Activated T-cell treated with anti-CD3 and anti-CD28 coated beads, Interleukin-2, amount 50 U/mL, for 4 hours (primary cell): ENCODE measurements at regions not wholly inside any gene's neighbourhood (a gene's known extent, or its start where the extent isn't known, plus 50 kb on each side); places are given as distances from the start of the nearest gene placed in this dataset.
A peak's percentile ranks its signal among the peaks of the same experiment; 100 is the strongest.

ENCODE experiments used
- ATAC-seq, 2 donors: fragments of 200-7000 bp; cut with Tn5 transposase; one replicate each; pipeline ENCODE4 v1.10.0; 2021
- DNase-seq: peaks from one replicate; pipeline ENCODE4 v3.0.0-alpha.2; 2020
- H3K27me3 Mint-ChIP-seq: one replicate; pipeline ENCODE4 v1.8.0; 2021; ENCODE audit warnings: low read depth, mixed read lengths
- H3K36me3 Mint-ChIP-seq: one replicate; pipeline ENCODE4 v1.8.0; 2022; ENCODE audit warnings: mixed read lengths; ENCODE audit not compliant: insufficient read depth
- H3K4me1 Mint-ChIP-seq: one replicate; pipeline ENCODE4 v1.8.0; 2021; ENCODE audit warnings: low read depth, mixed read lengths
- H3K4me3 Mint-ChIP-seq: one replicate; pipeline ENCODE4 v1.8.0; 2021; ENCODE audit warnings: mild to moderate bottlenecking, moderate library complexity, mixed read lengths
- H3K9me3 Mint-ChIP-seq: one replicate; pipeline ENCODE4 v1.8.0; 2021; ENCODE audit warnings: mixed read lengths

DNA sequence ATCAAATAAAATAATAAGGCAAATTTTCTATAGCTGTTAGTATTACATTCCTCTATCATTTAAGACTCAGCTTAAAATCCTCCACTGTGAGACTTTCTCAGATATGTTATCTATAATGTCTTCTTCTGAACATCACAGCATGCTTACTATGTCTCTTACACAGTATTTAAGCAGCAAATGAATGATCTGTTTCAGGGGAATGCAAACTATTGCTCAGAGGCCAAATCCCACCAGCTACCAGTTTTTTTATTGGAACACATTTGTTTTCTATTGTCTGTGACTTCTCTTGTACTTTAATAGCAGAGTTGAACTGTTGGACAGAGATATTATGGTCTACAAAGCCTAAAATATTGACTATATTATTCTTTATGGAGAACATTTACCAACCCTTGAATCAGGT is 59.6 kb downstream of the C3orf38 start:
- H3K9me3 Mint-ChIP-seq = no peaks in the 10 kb centered on the region

DNA sequence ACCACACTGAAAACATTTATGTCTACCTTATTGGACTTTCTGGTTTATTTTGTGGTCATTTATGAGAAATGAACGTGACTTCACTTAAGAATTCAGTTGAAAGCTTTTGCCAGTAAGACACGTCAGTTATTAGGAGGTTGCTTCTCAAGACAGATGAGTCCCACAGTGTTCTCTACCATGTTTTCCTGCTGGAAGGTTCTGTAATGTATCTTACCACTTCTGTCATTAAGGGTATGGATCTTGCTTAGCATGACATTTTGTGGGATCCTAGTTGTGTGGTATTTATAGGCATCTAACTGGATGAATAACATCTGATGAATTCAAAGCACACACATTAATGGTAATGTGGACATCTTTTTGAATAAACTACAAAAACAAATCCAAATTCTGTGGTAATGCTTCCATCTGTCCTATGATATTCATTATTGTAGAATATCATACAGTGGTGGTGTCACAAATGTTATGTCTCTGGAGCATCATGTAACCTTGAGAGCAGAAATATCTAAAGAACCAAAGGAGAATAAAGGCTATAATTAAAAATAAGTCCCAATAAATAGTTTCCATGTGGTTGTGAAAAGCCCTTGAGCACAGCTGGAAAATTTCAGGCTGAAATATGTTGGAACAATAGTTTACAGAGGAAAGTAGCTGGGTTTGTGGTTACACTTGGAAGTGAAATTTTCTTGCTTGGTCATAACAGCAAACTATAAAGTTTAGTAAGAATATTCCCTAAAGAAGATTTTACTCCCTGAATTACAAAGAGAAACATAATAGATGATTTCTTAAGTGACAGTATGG is 61.5 kb downstream of the C3orf38 start:
- no peak for ATAC-seq
- Mint-ChIP-seq H3K36me3 (no peaks in the 10 kb centered on the region), H3K4me1 (no peaks in the 10 kb centered on the region), H3K9me3 (no peaks in the 10 kb centered on the region), H3K27me3 (peaks cover 2% of the 10 kb centered on the region), H3K4me3 (no peak overlapping the region)
- DNase-seq = no peak

More for the DNA sequence above, 59.6 kb downstream of the C3orf38 start:
- Mint-ChIP-seq H3K4me3 (no peak overlapping the region), H3K4me1 (no peaks in the 10 kb centered on the region), H3K36me3 (no peaks in the 10 kb centered on the region), H3K27me3 (peaks cover 2% of the 10 kb centered on the region)
- no peak for DNase-seq
- ATAC-seq = no peak

DNA sequence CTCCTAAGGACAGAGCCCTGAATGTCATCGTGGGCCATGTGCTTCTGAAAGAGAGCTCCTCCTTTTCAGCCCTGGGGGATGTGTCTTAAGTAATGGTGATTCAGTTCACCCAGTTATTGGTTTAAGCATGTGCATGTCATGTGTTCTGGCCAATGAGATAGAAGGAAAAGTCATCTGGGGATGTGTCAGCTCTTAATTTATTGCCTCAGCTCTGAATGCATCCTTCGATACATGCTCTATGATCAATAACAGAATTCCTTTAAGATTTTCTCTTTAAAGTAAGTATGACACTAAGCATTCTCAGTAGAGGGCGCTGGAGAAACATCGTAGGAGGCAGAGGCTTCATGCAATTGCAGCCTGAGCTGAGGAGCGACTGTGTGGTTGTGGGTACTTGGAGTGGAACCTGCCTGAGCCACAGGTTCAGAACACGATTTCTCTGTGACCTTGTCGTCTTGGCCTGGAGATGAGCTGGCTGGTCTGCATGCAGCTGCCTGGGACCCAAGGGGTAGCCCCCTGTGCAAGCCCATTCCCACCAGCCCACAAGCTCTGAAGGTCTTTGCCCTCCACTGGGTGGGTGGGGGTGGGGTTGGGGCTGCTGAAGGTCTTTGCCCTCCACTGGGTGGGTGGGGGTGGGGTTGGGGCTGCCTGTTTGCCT is 69.5 kb downstream of the C3orf38 start:
- Mint-ChIP-seq H3K36me3 (no peaks in the 10 kb centered on the region), H3K4me3 (no peak overlapping the region), H3K27me3 (no peaks in the 10 kb centered on the region), H3K4me1 (peaks cover 1% of the 10 kb centered on the region), H3K9me3 (no peaks in the 10 kb centered on the region)
- peak; percentile 28 to 46 for ATAC-seq
- DNase-seq = no peak

DNA sequence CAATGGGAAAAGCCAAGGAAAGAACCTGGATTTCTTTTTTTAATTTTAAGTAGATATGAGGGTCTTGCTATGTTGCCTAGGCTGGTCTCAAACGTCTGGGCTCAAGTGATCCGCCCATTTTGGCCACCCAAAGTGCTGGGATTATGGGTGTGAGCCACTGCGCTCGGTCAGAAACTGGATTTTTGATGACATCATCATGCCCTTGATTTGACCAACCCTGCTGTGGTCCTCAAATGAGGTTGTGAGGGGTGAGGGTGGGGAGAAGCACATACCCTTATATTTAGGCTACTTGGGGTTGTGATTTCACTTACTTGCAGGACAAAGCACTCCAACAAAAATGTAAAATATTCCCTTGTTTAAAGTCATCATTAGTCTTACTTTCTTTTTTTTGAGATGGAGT is 70.4 kb downstream of the C3orf38 start:
- ATAC-seq (no peak), DNase-seq (no peak)
- Mint-ChIP-seq H3K27me3 (no peaks in the 10 kb centered on the region), H3K9me3 (no peaks in the 10 kb centered on the region), H3K4me3 (no peak overlapping the region), H3K36me3 (no peaks in the 10 kb centered on the region), H3K4me1 (peaks cover 1% of the 10 kb centered on the region)

DNA sequence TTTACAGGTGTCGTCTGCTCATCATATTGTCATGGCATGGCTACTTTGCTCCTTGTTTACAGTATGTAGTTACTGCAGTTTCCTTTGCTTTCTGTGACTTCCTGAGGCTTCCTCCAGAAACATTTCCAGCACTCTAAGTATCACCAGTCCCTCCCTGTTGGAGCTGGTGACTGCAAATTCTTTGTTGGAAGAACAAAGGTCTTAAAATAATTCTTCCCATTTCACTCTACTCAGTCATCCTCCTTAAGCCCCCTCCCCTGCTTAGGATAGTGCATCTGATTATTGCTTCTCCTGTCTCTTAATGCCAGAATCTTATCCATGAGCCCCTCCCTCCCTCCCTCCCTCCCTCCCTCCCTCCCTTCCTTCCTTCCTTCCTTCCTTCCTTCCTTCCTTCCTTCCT is 72.0 kb downstream of the C3orf38 start:
- Mint-ChIP-seq H3K9me3 (no peaks in the 10 kb centered on the region), H3K4me3 (no peak overlapping the region), H3K27me3 (no peaks in the 10 kb centered on the region), H3K4me1 (peaks cover 1% of the 10 kb centered on the region), H3K36me3 (no peaks in the 10 kb centered on the region)
- DNase-seq (no peak), ATAC-seq (no peak)

DNA sequence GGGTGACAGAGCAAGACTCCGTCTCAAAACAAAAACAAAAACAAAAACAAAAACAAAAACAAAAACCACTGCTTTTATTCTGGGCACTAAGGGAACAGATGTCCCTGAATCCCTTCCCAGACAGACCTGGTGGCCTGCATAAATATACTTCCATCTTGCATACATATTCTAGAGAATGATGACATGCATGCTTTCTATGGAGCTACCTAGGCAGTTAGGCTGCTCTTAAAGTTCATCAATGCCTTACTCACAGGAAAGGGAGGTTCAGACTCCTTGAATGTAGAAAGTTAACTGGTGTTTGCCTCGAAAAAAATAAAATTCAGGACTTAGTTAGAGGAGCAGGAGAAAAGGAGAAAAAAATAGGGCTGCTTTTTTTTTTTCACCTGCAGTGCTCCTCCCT is 72.6 kb downstream of the C3orf38 start:
- DNase-seq (no peak), ATAC-seq (no peak)
- Mint-ChIP-seq H3K27me3 (no peaks in the 10 kb centered on the region), H3K9me3 (no peaks in the 10 kb centered on the region), H3K4me3 (no peak overlapping the region), H3K4me1 (peaks cover 1% of the 10 kb centered on the region), H3K36me3 (no peaks in the 10 kb centered on the region)

DNA sequence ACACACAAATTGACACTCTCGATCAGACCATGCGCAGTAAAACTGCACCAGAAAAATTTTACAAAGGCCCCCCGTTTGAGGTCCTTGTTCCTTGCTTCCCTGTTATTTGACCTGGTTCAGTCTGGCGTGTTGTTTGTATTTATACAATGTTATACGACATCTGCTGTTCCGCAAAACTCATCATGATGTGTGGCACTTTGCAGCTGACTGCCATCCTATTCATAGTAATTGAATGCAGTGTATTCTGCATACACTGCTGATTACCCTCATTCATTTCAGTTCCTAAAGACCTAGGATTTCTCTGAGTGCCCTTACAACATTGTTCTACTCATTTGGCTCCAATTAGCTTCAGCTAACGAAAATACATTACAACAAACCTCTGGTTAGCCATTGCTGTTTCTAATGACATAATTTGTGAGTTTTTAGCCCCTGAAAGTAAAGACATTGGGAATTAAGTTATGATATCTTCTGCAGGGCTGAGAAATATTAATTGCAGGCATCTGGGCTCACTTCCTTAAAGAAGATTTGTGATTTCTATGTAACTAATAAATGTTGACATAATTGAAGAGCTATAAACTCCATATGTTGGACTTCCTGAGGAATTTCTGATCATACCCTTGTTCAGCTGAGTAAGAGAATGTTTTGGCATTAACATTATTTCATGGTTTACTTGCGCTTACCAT is 75.7 kb downstream of the C3orf38 start:
- Mint-ChIP-seq H3K9me3 (no peaks in the 10 kb centered on the region), H3K36me3 (no peaks in the 10 kb centered on the region), H3K4me3 (no peak overlapping the region), H3K27me3 (no peaks in the 10 kb centered on the region), H3K4me1 (peaks cover 1% of the 10 kb centered on the region)
- DNase-seq (no peak), ATAC-seq (no peak)

DNA sequence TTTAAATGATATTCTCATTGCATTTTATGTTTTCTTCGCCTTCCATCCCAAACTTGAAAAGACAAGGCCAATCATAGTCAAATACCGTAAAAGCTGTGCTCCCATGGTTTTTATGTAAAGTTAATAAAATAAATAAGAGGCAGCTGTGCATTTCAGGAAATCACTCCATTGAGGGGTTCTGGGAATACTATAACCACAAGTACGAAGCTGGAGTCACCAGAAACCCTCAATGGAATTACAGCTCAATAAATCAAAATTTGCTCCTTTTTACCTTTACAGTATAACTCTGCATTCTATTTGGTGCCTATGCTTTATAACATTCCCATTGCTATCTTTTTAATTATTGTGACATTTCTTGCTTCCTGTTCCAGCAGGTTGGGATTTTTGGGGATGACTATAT is 77.2 kb downstream of the C3orf38 start:
- no peaks in the 10 kb centered on the region for H3K9me3 Mint-ChIP-seq
- H3K4me1 Mint-ChIP-seq = no peaks in the 10 kb centered on the region
- no peaks in the 10 kb centered on the region for H3K36me3 Mint-ChIP-seq
- no peaks in the 10 kb centered on the region for H3K27me3 Mint-ChIP-seq
- no peak overlapping the region for H3K4me3 Mint-ChIP-seq
- DNase-seq = no peak
- ATAC-seq = no peak

DNA sequence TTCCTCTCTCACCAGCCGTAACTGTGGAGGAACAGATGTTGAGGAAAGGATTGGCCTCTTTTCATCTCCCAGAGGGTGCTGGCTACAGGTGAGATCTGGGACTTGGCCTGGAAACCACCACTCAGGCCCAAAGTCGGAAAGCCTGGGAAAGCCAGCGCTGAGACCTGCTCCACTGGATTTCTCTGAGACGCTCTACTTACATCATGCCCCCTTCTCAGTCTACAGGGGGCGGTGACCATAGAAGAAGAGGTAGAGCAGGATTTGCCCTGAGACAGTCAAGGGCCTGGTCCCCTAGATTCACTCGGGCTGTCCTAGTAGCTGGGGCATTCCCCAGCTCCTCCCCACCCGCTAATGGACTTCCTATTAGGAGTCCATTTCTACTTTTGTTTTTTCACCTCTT is 80.9 kb downstream of the C3orf38 start:
- no peaks in the 10 kb centered on the region for H3K36me3 Mint-ChIP-seq
- ATAC-seq (no peak), DNase-seq (no peak)
- H3K27me3 Mint-ChIP-seq = no peaks in the 10 kb centered on the region
- no peaks in the 10 kb centered on the region for H3K4me1 Mint-ChIP-seq
- no peak overlapping the region for H3K4me3 Mint-ChIP-seq
- no peaks in the 10 kb centered on the region for H3K9me3 Mint-ChIP-seq

DNA sequence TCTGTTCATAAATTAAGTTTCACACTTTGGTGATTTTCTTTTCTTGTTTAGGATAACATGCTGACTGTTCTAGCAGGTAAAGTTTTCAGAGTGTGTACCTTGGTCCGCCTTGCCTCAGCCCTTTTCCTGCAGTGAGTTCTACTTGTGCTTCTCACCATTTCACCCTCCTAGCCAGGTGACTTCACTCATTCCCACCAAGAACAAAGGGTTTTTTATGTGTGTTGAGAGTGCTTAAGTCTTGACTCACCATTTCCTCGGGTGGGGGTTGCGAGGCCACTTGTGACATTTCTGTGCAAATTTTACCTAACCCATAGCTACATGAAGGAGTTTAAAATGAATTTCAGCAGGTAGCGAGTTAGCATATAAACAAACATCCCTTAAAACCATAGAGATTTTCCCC is 81.4 kb downstream of the C3orf38 start:
- H3K4me3 Mint-ChIP-seq = no peak overlapping the region
- ATAC-seq (no peak), DNase-seq (no peak)
- H3K36me3 Mint-ChIP-seq = no peaks in the 10 kb centered on the region
- no peaks in the 10 kb centered on the region for H3K27me3 Mint-ChIP-seq
- no peaks in the 10 kb centered on the region for H3K9me3 Mint-ChIP-seq
- no peaks in the 10 kb centered on the region for H3K4me1 Mint-ChIP-seq

DNA sequence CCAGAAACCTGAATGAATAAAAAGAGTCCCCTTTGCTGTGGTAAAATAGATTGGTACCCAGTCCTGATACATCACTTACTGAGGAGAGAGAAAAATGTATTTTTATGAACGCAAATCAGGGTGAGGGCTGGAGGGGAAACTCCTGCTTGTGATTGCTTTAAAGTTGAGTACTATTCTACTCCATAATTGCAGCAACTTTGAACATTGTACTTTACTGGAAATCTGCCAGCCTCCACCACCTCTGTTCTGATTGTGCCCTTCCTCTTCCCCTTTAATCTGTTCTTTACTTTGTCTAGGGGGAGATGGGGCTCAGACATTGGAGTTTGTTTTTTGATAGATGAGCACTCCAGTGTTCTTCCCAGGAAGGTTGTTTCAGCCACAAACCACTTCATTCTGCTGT is 81.9 kb downstream of the C3orf38 start:
- DNase-seq = no peak
- Mint-ChIP-seq H3K27me3 (no peaks in the 10 kb centered on the region), H3K9me3 (no peaks in the 10 kb centered on the region), H3K4me3 (no peak overlapping the region), H3K4me1 (no peaks in the 10 kb centered on the region), H3K36me3 (no peaks in the 10 kb centered on the region)
- ATAC-seq = no peak

DNA sequence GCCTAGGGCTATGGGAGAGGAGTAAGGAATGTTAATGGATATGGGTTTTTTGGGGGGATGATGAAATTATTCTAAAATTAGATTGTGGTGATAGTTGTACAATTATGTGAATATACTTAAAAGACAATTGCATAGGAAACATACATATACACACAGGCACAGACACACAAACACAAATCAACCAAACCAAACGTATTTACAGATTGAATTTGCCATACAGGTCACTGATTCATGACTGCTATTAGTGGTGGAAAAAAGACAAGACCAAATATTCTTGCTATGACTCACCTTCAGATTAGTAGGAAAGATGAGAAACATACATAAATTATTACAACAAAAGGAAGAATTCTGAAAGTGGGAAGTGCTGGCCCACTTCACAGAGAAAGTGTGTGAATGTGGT is 85.3 kb downstream of the C3orf38 start:
- no peak overlapping the region for H3K4me3 Mint-ChIP-seq
- no peaks in the 10 kb centered on the region for H3K4me1 Mint-ChIP-seq
- no peaks in the 10 kb centered on the region for H3K36me3 Mint-ChIP-seq
- no peaks in the 10 kb centered on the region for H3K9me3 Mint-ChIP-seq
- H3K27me3 Mint-ChIP-seq = no peaks in the 10 kb centered on the region
- ATAC-seq = no peak
- DNase-seq = no peak

DNA sequence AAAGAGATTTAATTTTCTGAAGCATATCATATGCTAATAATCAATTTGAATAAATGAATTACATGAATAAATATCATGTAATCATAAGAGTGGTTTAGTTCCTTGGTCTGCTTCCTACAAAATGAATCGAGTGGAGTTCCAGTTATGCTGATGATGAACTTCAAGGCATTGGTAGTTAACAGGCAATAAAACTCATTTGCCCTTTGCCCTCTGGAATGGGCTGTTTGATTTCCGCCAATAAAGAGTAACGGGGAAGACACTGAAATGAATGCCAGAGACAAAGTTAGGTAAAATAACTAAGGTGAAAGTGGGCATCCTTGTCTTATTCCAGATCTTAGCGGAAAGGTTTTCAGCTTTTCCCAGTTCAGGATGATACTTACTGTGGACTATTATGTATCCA is 90.1 kb downstream of the C3orf38 start:
- ATAC-seq = no peak
- no peak overlapping the region for H3K4me3 Mint-ChIP-seq
- peaks cover 7% of the 10 kb centered on the region for H3K9me3 Mint-ChIP-seq
- H3K36me3 Mint-ChIP-seq = no peaks in the 10 kb centered on the region
- DNase-seq = no peak
- no peaks in the 10 kb centered on the region for H3K4me1 Mint-ChIP-seq
- H3K27me3 Mint-ChIP-seq = no peaks in the 10 kb centered on the region

DNA sequence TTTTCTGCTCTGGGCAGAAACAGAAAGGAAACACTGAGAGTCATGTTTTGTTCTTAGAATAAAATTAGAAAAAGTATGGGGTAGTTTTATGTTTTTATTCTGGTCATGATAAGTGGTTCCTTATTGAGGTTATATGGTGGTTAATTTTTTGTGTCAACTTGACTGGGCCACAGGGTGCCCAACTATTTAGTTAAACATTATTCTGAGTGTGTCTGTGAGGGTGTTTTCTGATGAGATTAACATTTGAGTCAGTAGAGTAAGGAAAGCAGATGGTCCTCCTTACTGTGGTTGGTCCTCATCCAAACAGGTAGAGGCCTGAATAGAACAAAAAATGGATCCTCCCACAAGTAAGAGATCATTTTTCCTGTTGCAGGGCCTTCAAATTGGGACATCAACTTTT is 98.9 kb downstream of the C3orf38 start:
- no peak for DNase-seq
- Mint-ChIP-seq H3K4me1 (no peaks in the 10 kb centered on the region), H3K36me3 (no peaks in the 10 kb centered on the region), H3K9me3 (peaks cover 6% of the 10 kb centered on the region), H3K4me3 (no peak overlapping the region), H3K27me3 (no peaks in the 10 kb centered on the region)
- ATAC-seq = no peak

DNA sequence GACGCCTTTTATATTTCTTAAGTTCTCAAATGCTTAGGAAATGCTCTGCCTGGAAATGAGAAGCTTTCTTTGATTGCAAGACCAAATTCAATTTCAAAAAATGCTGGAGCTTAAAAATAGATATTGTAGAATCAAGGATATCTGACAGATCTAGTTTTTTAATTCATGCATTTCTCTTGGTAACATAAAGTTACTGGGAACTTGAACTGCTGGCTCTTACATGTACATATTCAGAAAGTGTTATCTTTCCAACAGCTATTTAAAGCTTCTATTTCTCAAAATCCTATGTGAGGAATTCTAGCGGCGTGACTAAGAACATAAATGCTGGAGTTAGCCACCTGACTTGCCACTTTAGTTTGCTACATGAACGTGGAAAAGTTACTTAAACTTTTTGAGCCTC is 109.3 kb downstream of the C3orf38 start:
- DNase-seq (no peak), ATAC-seq (no peak)
- Mint-ChIP-seq H3K4me1 (no peaks in the 10 kb centered on the region), H3K27me3 (no peaks in the 10 kb centered on the region), H3K36me3 (no peaks in the 10 kb centered on the region), H3K9me3 (no peaks in the 10 kb centered on the region), H3K4me3 (no peak overlapping the region)
